NCI-H146 (cell line): ENCODE measurements at regions not wholly inside any gene's neighbourhood (a gene's known extent, or its start where the extent isn't known, plus 50 kb on each side); places are given as distances from the start of the nearest gene placed in this dataset.

Source experiments
- DNase-seq: peaks from one replicate; lab custom pipeline; 2025; lab: John Stamatoyannopoulos, UW

DNA sequence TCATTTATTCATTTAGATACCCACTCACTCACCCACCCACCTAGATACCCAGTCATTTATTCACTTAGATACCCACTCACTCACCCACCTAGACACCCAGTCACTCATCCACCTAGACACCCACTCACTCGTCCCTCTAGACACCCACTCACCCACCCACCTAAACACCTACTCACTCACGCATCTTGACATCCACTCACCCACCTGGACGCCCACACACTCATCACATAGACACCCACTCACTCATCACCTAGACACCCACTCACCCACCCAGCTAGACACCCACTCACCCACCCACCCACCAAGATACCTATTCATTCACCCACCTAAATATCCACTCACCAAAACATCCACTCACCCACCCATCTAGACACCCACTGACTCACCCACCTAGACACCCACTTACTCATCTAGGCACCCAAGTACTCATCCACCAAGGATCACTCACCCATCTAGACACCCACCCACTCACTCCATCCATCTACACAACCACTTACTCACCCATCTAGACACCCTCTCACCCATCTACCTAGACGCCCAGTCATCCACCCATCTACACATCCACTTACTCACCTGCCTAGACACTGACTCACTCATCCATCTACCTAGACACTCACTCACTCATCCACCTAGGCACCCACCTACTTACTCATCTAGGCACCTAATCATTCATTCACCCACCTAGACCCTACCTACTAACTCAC, 723.7 kb upstream of the RAB6C start:
- DNase-seq = no peak

DNA sequence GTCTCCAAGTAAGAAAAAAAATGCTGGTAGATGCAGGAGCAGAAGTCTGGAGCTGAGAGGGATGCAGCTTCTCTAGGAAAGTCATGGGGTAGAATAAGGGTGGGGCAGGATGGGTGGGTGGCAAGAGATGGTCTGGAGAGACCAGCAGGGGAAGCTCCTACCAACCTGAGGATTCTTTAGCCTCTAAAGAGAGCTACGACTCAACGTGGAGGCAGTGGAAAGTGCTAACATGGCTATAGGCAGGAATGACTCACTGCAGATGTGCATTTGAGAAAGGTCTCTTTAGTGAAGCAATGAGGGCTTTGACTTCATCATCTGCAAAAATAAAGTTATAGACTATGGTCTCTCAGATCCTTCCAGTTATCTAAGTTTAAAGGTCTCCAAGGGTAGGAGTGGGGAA, 722.8 kb upstream of the RAB6C start:
- no peak for DNase-seq

DNA sequence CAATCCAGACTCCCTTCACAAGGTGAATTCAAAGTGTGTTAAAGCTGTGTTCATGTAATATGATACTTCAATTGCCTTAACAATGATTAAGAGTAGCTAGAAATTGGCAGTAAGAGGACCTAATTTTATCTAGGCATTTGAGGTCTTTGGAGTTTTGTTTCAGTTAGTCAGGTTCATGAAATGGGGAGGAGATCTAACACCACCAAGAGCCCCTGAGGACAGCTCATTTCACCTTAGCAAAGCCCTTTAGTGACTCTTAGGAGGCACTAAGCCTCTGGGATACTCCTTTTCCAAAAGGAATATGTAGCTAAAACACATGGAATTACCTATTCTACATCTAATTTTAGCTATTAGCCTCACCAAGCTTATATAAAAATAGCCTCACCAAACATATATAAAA, 716.5 kb upstream of the RAB6C start:
- no peak for DNase-seq

GRCh38 chr2:129263939-129264338, 715.5 kb upstream of the RAB6C start:
- DNase-seq = no peak

- DNase-seq = no peak
Observed at GRCh38 chr2:129267559-129267958, 711.9 kb upstream of the RAB6C start.

GRCh38 chr2:129273266-129274037, 706.0 kb upstream of the RAB6C start:
- DNase-seq = no peak

- no peak for DNase-seq
Observed at GRCh38 chr2:129274038-129274415, 705.4 kb upstream of the RAB6C start.

DNA sequence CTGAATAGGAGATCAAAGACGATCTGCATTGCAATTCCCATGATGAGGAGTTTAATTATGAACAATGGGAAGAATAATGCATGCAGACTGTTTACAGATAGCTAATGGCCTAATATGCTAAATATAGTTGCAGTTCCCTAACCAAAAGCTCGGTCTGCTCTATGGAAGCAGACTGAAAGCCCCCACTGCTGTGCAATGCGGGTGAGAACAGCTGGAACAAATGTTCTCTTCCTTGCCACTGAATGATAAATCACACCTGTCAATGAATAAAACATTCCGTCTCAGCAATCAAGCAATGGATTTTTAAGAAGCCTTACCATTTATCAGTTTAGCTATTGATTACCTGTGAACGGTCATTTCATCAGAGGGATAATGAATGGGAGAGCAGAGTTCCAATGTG, 704.5 kb upstream of the RAB6C start:
- DNase-seq = no peak

GRCh38 chr2:129275706-129276105, 703.8 kb upstream of the RAB6C start:
- no peak for DNase-seq

DNA sequence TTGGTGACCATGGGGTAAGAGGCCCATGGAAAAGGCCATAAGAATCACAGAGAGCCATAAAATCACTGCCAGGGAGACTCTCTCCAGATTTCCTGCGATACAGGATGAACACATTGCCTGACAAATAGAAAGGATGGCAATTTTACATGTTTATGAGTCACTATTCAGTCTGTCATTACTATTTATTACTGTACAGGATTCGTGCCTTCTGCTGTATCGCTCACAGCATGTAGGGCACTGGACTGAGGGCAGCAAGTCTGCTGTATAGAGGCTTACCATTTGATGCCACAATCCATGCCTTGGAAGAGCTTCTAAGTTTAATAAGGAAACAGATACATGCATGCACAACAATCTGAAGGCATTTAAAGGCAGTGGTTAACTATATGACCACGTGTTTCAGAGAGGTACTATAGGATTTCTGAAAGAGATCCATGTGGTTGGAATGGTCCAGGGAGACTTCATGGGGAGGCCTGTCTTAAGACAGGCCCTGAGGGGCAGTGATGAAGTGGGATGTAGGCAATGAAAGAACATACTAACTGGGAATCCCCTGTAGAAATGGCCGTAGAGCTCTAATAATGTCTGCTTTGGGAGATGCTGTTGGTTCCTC, 702.4 kb upstream of the RAB6C start:
- DNase-seq = no peak

DNA sequence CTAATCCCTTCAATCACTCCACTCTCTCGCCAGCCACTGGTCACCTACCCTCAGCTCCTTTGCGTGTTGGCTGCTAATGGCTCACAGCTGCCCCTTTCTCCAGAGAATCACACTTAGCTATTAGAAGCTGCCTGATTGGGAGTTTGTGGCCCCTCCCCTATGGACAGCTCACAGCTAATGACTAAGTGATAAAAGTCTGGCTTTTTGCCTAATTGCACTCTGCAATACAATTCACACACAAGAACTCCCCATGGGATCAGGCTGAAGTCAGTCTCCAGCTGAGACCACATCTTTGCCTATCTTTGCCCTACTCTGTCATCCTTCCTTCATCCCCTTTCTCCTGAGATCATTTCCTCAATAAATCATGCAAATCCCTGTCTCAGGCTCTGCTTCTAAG, 701.9 kb upstream of the RAB6C start:
- no peak for DNase-seq

DNA sequence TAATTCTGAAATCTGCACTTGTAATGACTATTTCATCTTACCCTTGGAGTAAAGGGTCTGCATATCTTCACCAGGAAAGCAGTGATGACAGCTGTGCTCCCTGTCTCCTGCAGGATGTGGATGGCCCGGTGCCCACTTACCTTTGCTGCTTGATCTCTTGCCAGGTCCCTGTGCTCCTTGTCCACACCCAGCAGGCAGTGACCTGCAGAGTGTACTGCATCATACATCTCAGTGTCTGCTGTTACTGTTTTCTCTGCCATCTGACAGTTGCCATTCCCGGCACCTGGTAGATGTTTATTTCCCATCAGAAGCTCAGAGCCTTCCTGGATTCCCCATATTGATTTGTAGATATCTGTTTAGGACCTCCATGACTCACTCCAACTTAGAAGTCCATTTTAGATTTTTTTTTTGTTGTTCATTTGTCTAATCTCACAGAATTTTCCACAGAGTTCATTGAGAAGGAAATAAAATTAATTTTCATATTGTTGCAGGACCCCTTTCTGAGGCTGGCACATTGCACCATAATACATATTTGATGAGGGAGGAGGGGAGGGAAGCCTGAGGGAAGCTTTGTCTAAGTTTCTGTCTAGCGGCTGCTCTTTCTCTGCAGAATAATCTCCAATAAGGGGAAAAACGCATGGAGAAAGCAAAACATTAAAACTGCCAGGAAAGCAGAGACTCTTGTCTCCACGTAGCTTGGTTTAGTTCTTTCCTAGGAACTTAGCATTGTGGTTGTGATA, 697.5 kb upstream of the RAB6C start:
- no peak for DNase-seq

DNA sequence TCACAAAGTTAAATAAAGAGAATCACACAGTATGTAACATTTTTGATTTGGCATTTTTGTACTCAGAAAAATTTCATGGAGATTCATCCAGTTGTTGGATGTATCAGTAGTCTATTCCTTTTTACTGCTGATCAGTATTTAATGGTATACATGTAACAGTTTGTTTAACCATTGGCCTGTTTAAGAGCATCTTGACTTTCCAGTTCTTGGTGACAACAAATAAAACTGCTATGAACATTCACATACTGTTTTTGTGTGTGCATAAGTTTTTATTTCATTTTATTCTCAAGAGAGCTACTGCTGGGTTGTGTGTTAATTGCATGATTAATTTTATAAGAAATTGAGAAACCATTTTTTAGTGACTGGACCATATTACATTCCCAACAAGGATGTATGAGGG, 694.5 kb upstream of the RAB6C start:
- DNase-seq = no peak

DNA sequence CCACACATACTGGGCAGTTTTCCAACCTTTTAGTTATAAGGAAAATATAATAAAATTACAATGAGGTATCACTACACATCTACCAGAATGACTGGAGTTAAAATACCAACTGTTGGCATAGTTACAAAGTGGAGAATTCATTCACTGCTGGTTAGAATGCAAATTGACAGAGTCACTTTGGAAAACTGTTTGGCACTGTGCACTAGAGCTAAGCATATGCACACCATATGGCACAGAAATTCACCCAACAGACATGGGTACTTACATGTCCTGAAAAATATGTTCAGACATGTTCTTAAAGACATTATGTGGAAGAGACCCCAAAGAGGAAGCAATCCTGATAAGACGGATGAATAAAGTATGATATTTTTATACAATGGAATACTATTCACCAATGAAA, 686.1 kb upstream of the RAB6C start:
- no peak for DNase-seq

GRCh38 chr2:129296396-129296795, 683.1 kb upstream of the RAB6C start:
- no peak for DNase-seq

DNA sequence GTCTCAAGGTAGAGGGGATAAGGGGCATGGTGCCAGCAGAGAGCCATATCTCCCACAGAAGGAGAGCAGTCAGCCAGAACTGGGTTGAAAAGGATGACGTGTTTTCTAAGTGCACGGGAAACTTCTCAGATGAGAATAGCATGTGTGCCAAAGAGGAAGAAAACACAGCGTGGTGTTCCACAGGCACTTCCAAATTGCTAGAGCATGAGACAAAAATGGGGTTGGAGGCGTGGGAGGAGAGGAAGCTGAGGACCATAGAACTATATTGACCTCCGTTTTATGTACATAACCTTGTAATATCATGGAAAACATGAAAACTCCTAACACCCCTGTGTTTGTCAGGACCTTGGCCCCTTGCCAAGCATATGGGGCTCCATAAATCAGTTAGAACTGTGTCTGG, 682.7 kb upstream of the RAB6C start:
- DNase-seq = no peak

DNA sequence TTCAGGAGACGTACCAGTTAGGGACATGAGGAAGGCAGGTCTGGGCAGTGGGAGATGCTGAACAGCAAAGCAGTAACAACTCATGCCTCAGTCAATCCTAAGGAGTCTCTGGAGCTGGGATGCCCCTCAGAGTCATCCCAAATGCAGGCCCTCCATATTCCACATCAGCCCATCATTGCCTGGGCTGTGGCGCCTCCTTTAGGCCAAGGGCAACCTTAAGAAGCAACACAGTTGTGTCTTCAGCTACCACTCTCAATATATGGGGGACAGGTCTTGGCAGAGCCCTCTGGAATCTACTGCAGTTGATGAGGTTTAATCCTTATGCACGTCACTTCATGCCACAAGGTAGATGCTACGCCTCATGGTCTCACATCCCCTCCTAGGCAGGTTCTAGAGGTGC, 682.0 kb upstream of the RAB6C start:
- no peak for DNase-seq

- no peak for DNase-seq
Observed at GRCh38 chr2:129299338-129299737, 680.1 kb upstream of the RAB6C start.

- DNase-seq = no peak
Observed at GRCh38 chr2:129299756-129300155, 679.7 kb upstream of the RAB6C start.

GRCh38 chr2:129300456-129300855, 679.0 kb upstream of the RAB6C start:
- no peak for DNase-seq

DNA sequence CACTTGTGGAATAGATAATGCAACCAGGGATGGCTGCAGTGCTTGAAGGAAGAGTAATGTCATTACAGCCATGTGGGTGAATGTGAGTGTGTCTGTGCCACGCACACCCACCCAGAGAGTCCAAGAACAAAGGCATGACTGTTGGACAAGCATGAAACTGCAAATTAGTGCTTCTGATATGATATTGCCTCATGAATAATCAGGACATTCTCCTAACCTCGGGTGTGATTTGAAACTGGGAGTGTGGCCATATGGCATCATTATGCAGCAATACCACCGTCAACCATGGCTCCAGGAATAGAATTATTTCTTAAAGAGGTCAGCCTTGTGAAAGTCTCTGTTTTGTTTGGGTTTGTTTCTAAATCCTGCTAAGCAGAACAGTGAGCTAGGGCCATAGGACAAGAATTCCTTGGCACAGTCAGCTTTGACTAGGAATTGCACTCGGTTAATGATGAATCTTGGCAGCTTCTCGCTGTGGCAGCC, 678.0 kb upstream of the RAB6C start:
- DNase-seq = no peak

DNA sequence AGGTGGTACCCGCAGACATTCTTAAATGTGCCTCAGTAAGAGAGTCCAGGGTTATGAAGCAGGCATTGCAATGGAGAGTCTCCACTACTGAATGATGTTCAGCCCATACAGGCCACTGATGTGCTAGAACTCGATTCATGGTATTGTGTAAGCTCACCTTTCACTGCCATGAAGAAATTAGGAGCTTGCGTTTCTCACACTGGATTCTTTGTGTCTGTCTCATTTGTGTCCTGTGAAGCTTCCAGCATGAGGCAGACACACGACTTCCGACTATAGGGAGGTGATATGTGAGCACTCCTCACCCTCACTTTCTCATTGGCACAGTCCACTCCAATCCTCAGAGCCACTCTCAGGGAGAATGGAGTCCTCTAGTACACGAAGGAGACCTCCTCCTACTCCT, 677.4 kb upstream of the RAB6C start:
- DNase-seq = no peak
